CD4-positive, alpha-beta memory T cell (primary cell): ENCODE measurements at regions not wholly inside any gene's neighbourhood (a gene's known extent, or its start where the extent isn't known, plus 50 kb on each side); places are given as distances from the start of the nearest gene placed in this dataset.
A peak's percentile ranks its signal among the peaks of the same experiment; 100 is the strongest.

Experiments
- CTCF ChIA-PET: fragments of 350-600 bp; sonication (Branson Sonifier 250); formaldehyde crosslinking; loops from one replicate; lab custom pipeline; 2021; ENCODE audit warnings: inconsistent platforms; ENCODE audit not compliant: partially characterized antibody; lab: Charles Lee
- POLR2A ChIA-PET: fragments of 350-600 bp; sonication (Branson Sonifier 250); formaldehyde crosslinking; loops from one replicate; lab custom pipeline; 2021; ENCODE audit not compliant: partially characterized antibody; lab: Charles Lee
- DNase-seq, 5 donors: peaks; one replicate each; pipeline versions ENCODE4 v3.0.0 to v3.0.0-alpha.2; 2020 to 2022; ENCODE audit warnings: mixed read lengths in 1 of 5
- H3K27ac ChIP-seq: one replicate; pipeline ENCODE4 v1.7.0; 2013; ENCODE audit warnings: low read depth, low read length
- H3K27me3 ChIP-seq: 2 replicates; pipeline ENCODE4 v1.7.0; 2013; ENCODE audit warnings: mild to moderate bottlenecking, low read length, moderate library complexity; ENCODE audit not compliant: insufficient read depth
- H3K36me3 ChIP-seq: 2 replicates; pipeline ENCODE4 v1.7.0; 2013; ENCODE audit warnings: mild to moderate bottlenecking, low read length, moderate library complexity; ENCODE audit not compliant: insufficient read depth
- H3K4me1 ChIP-seq: 2 replicates; pipeline ENCODE4 v1.7.0; 2013; ENCODE audit warnings: mild to moderate bottlenecking, low read length, moderate library complexity; ENCODE audit not compliant: insufficient read depth
- H3K4me3 ChIP-seq, 2 donors: one replicate each; pipeline ENCODE4 v1.7.0; 2013; ENCODE audit warnings: low read length in 2 of 2, mild to moderate bottlenecking in 1 of 2
- H3K9me3 ChIP-seq, 2 donors: one replicate each; pipeline ENCODE4 v1.7.0; 2013; ENCODE audit warnings: low read length in 2 of 2, control low read depth in 1 of 2; ENCODE audit not compliant: control insufficient read depth in 1 of 2
- H3K27ac Mint-ChIP-seq, 7 donors: one replicate each; pipeline ENCODE4 v1.8.0; 2020 to 2021; ENCODE audit warnings: mixed read lengths in 7 of 7, mild to moderate bottlenecking in 6 of 7, inconsistent platforms in 3 of 7, moderate library complexity in 3 of 7
- H3K27me3 Mint-ChIP-seq, 2 donors: one replicate each; pipeline ENCODE4 v1.8.0; 2020 to 2021; ENCODE audit warnings: mixed read lengths in 2 of 2
- H3K36me3 Mint-ChIP-seq, 2 donors: one replicate each; pipeline ENCODE4 v1.8.0; 2020 to 2021; ENCODE audit warnings: mixed read lengths in 2 of 2, inconsistent platforms in 1 of 2, mild to moderate bottlenecking in 1 of 2
- H3K4me1 Mint-ChIP-seq, 4 donors: one replicate each; pipeline ENCODE4 v1.8.0; 2020 to 2021; ENCODE audit warnings: mixed read lengths in 4 of 4, mild to moderate bottlenecking in 1 of 4
- H3K4me3 Mint-ChIP-seq, 8 donors: one replicate each; pipeline ENCODE4 v1.8.0; 2020 to 2021; ENCODE audit warnings: mixed read lengths in 8 of 8, mild to moderate bottlenecking in 7 of 8, moderate library complexity in 6 of 8, inconsistent platforms in 3 of 8
- H3K9me3 Mint-ChIP-seq, 8 donors: one replicate each; pipeline ENCODE4 v1.8.0; 2020 to 2021; ENCODE audit warnings: mixed read lengths in 8 of 8, mild to moderate bottlenecking in 5 of 8, inconsistent platforms in 3 of 8, moderate library complexity in 1 of 8
- intact Hi-C: fragments of 100-400 bp; cut with micrococcal nuclease; formaldehyde crosslinking; loops from one replicate; pipeline ENCODE4 v1.15.1; 2023

DNA sequence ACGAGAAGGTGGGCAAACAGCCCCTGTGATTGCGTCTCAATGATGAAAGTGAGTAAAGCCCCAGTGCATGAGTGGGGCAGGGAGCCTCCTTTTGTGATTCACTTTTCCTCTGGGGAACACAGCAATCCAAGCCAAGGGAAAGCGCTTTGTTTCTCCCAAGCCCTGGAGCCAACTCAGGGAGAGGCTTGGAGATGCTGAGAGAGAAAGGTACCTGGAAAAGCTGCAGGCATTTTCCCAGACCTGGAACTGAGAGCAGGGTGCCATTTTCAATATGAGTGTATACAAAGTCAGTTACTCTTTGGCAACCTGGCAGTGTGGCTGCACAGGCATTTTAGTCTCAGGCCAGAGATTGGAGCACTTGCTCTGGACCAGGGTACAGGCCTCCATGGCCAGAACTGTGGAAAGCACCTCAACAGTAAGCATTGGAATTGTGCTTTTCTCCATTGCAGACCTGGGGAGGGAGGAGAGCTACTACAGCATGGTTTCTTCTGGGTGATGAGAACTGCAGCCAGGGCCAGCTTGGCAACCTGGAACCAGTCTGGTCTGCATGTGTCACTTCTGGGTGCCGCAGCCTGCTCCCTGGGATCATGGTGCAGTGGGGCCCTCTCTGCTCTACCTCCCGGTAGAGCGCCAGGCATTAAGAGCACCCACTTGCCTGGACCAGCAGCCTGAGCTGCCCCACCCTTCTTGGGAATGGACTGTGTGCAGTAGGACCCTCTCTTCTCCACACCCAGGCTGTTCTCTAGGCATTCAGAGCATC, 89.0 kb upstream of the CDH5 start:
- POLR2A ChIA-PET, result no interaction called here
- CTCF ChIA-PET, result interaction anchor here (1.4 kb wide), 1 partner anchor 11 kb away, joined by 4 read pairs; no protein-coding TSS in a partner anchor
- Mint-ChIP-seq H3K36me3 (no peaks in the 10 kb centered on the region), H3K9me3 (peaks cover 0 to 36% (median 28%) of the 10 kb centered on the region in 8 donors), H3K4me1 (peaks cover 6 to 10% (median 7%) of the 10 kb centered on the region in 4 donors), H3K27ac (no peak overlapping the region), H3K4me3 (no peak overlapping the region), H3K27me3 (peaks cover 14 to 26% of the 10 kb centered on the region in 2 donors)
- Histone ChIP-seq H3K4me3 (no peak overlapping the region), H3K9me3 (peaks cover 0 to 6% of the 10 kb centered on the region in 2 donors), H3K36me3 (no peaks in the 10 kb centered on the region), H3K27ac (no peak overlapping the region), H3K27me3 (peaks cover 4% of the 10 kb centered on the region), H3K4me1 (peaks cover 8% of the 10 kb centered on the region)
- intact Hi-C loops, result no loop called here
- no peak for DNase-seq

- H3K27ac ChIP-seq, result no peak overlapping the region
- POLR2A ChIA-PET, result no interaction called here
- DNase-seq, result peak in 1 of 5 donors; percentile 14
- H3K4me1 Mint-ChIP-seq, result peaks cover 7 to 10% (median 8%) of the 10 kb centered on the region in 4 donors
- peak overlapping the region in 1 of 7 donors; percentile 73 for H3K27ac Mint-ChIP-seq
- H3K27me3 Mint-ChIP-seq, result peaks cover 16 to 29% of the 10 kb centered on the region in 2 donors
- CTCF ChIA-PET, result interaction anchor here (0.8 to 2.1 kb wide), 3 partner anchors 11 to 41 kb away, joined by 3 to 6 read pairs (median 4); no protein-coding TSS in a partner anchor
- peaks cover 4% of the 10 kb centered on the region for H3K27me3 ChIP-seq
- H3K4me3 ChIP-seq, result no peak overlapping the region
- H3K9me3 Mint-ChIP-seq, result peaks cover 0 to 36% (median 28%) of the 10 kb centered on the region in 8 donors
- peaks cover 8% of the 10 kb centered on the region for H3K4me1 ChIP-seq
- intact Hi-C loops, result loop anchor here (1.0 kb wide), 1 partner anchor 39 kb away; no protein-coding TSS in a partner anchor
- no peaks in the 10 kb centered on the region for H3K36me3 Mint-ChIP-seq
- H3K4me3 Mint-ChIP-seq, result no peak overlapping the region
- H3K36me3 ChIP-seq, result no peaks in the 10 kb centered on the region
- H3K9me3 ChIP-seq, result peaks cover 0 to 6% of the 10 kb centered on the region in 2 donors
Observed at GRCh38 chr16:66275775-66276428, 90.6 kb upstream of the CDH5 start.

- intact Hi-C loops, result no loop called here
- peaks cover 12% of the 10 kb centered on the region for H3K4me1 ChIP-seq
- Mint-ChIP-seq H3K27me3 (peaks cover 14 to 28% of the 10 kb centered on the region in 2 donors), H3K27ac (peak overlapping the region in 2 of 7 donors; percentile 23 to 74), H3K9me3 (peaks cover 0 to 25% (median 21%) of the 10 kb centered on the region in 8 donors), H3K4me3 (peak overlapping the region; percentile 59 to 80 (median 70)), H3K36me3 (no peaks in the 10 kb centered on the region), H3K4me1 (peaks cover 8 to 11% (median 11%) of the 10 kb centered on the region in 4 donors)
- no peak overlapping the region for H3K27ac ChIP-seq
- H3K9me3 ChIP-seq, result no peaks in the 10 kb centered on the region
- H3K27me3 ChIP-seq, result peaks cover 4% of the 10 kb centered on the region
- H3K36me3 ChIP-seq, result no peaks in the 10 kb centered on the region
- POLR2A ChIA-PET, result no interaction called here
- peak in 3 of 5 donors; percentile 6 to 23 (median 7) for DNase-seq
- CTCF ChIA-PET, result interaction anchor here (1.3 to 2.1 kb wide), 2 partner anchors 13 to 43 kb away, joined by 4 to 6 read pairs; no protein-coding TSS in a partner anchor
- no peak overlapping the region for H3K4me3 ChIP-seq
Observed at GRCh38 chr16:66274335-66275110, 92.0 kb upstream of the CDH5 start.

- Histone ChIP-seq H3K36me3 (no peaks in the 10 kb centered on the region), H3K27me3 (peaks cover 4% of the 10 kb centered on the region), H3K4me3 (no peak overlapping the region), H3K27ac (no peak overlapping the region), H3K4me1 (peaks cover 12% of the 10 kb centered on the region), H3K9me3 (no peaks in the 10 kb centered on the region)
- ChIA-PET CTCF (interaction anchor here (1.2 to 1.3 kb wide), 2 partner anchors 16 to 44 kb away, joined by 3 to 4 read pairs; no protein-coding TSS in a partner anchor), POLR2A (no interaction called here)
- DNase-seq, result no peak
- Mint-ChIP-seq H3K4me1 (peaks cover 8 to 11% (median 11%) of the 10 kb centered on the region in 4 donors), H3K27me3 (peaks cover 14 to 28% of the 10 kb centered on the region in 2 donors), H3K27ac (peak overlapping the region in 1 of 7 donors; percentile 72), H3K36me3 (no peaks in the 10 kb centered on the region), H3K9me3 (peaks cover 0 to 18% (median 14%) of the 10 kb centered on the region in 8 donors), H3K4me3 (no peak overlapping the region)
- intact Hi-C loops, result no loop called here
Observed at GRCh38 chr16:66273644-66274334, 92.7 kb upstream of the CDH5 start.

GRCh38 chr16:66273053-66273452, 93.4 kb upstream of the CDH5 start:
- Mint-ChIP-seq H3K27ac (no peak overlapping the region), H3K4me3 (no peak overlapping the region)
- intact Hi-C loops, result no loop called here

DNA sequence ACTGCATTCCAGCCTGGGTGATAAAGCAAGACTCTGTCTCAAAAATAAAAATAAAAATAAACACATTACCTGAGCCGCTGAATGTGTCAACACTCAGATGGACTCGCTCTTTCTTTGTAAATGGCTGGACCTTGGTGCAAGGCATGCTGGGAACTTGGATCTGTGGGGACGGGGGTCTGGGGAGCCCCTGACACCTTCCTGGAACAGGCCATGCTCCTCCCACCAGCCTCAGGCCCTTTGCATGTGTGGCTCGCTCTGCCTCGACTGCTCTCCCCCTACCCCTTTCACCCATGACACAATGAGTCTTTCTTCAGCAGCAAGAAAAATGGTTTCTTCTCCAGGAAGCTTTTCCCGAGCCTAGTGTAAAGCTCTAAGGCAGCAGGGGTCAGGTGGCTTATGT, 94.0 kb upstream of the CDH5 start:
- DNase-seq, result no peak
- ChIA-PET CTCF (interaction anchor here (1.2 kb wide), 2 partner anchors 10 to 17 kb away, joined by 3 read pairs; no protein-coding TSS in a partner anchor), POLR2A (no interaction called here)
- Histone ChIP-seq H3K27me3 (no peaks in the 10 kb centered on the region), H3K4me1 (peaks cover 12% of the 10 kb centered on the region), H3K36me3 (no peaks in the 10 kb centered on the region), H3K27ac (no peak overlapping the region), H3K4me3 (no peak overlapping the region), H3K9me3 (no peaks in the 10 kb centered on the region)
- intact Hi-C loops, result no loop called here
- no peak overlapping the region for H3K4me3 Mint-ChIP-seq
- peaks cover 0 to 13% (median 10%) of the 10 kb centered on the region in 8 donors for H3K9me3 Mint-ChIP-seq
- no peaks in the 10 kb centered on the region for H3K36me3 Mint-ChIP-seq
- no peak overlapping the region for H3K27ac Mint-ChIP-seq
- H3K27me3 Mint-ChIP-seq, result peaks cover 15 to 33% of the 10 kb centered on the region in 2 donors
- H3K4me1 Mint-ChIP-seq, result peaks cover 8 to 11% (median 11%) of the 10 kb centered on the region in 4 donors

More at GRCh38 chr16:66273053-66273452, 93.4 kb upstream of the CDH5 start:
- POLR2A ChIA-PET, result no interaction called here
- CTCF ChIA-PET, result interaction anchor here (1.2 to 1.3 kb wide), 3 partner anchors 10 to 45 kb away, joined by 3 to 4 read pairs (median 3); no protein-coding TSS in a partner anchor
- Histone ChIP-seq H3K27ac (no peak overlapping the region), H3K27me3 (peaks cover under 1% of the 10 kb centered on the region), H3K4me3 (no peak overlapping the region), H3K36me3 (no peaks in the 10 kb centered on the region), H3K4me1 (peaks cover 12% of the 10 kb centered on the region), H3K9me3 (no peaks in the 10 kb centered on the region)
- Mint-ChIP-seq H3K4me1 (peaks cover 8 to 11% (median 11%) of the 10 kb centered on the region in 4 donors), H3K36me3 (no peaks in the 10 kb centered on the region), H3K9me3 (peaks cover 0 to 13% (median 10%) of the 10 kb centered on the region in 8 donors), H3K27me3 (peaks cover 14 to 29% of the 10 kb centered on the region in 2 donors)
- no peak for DNase-seq
